CD14-positive monocyte (primary cell): ENCODE measurements at regions not wholly inside any gene's neighbourhood (a gene's known extent, or its start where the extent isn't known, plus 50 kb on each side); places are given as distances from the start of the nearest gene placed in this dataset.

ENCODE experiments used
- DNase-seq, 3 donors: peaks; one replicate each; pipeline ENCODE4 v3.0.0-alpha.2; 2011 to 2022
- H2AFZ ChIP-seq: 2 replicates; pipeline ENCODE4 v1.6.0; 2012; ENCODE audit warnings: mild to moderate bottlenecking, low read depth, low read length, inconsistent platforms; ENCODE audit not compliant: insufficient read depth, poor library complexity, severe bottlenecking
- H3K27ac ChIP-seq, 2 donors: 1 replicate in 1 of 2; 2 replicates in 1 of 2; pipeline ENCODE4 v1.5.1; 2012 to 2013; ENCODE audit warnings: low read length in 2 of 2, control low read depth in 1 of 2, inconsistent platforms in 1 of 2, low read depth in 1 of 2, mild to moderate bottlenecking in 1 of 2
- H3K27me3 ChIP-seq, 2 donors: one replicate each; pipeline versions ENCODE4 v1.6.0 to v1.6.1; 2011 to 2013; ENCODE audit warnings: low read length in 2 of 2; ENCODE audit not compliant: control insufficient read depth in 2 of 2, insufficient read depth in 2 of 2
- H3K36me3 ChIP-seq, 2 donors: replicated peaks in 1 of 2; 1 replicate in 1 of 2; 2 replicates in 1 of 2; pipeline versions ENCODE4 v1.5.1 to v1.6.1; 2012 to 2013; ENCODE audit warnings: low read length in 2 of 2, control low read depth in 1 of 2, inconsistent platforms in 1 of 2, mild to moderate bottlenecking in 1 of 2; ENCODE audit not compliant: insufficient read depth in 2 of 2, control insufficient read depth in 1 of 2
- H3K4me1 ChIP-seq, 2 donors: 1 replicate in 1 of 2; 2 replicates in 1 of 2; pipeline versions ENCODE4 v1.5.1 to v1.6.1; 2012 to 2013; ENCODE audit warnings: low read length in 2 of 2, control low read depth in 1 of 2, inconsistent platforms in 1 of 2, mild to moderate bottlenecking in 1 of 2, moderate library complexity in 1 of 2; ENCODE audit not compliant: insufficient read depth in 2 of 2, control insufficient read depth in 1 of 2
- H3K4me2 ChIP-seq: replicated peaks from 2 replicates; pipeline ENCODE3; 2012; ENCODE audit warnings: low read length, moderate library complexity, mild to moderate bottlenecking; ENCODE audit not compliant: poor library complexity, severe bottlenecking; ENCODE audit errors: extremely low read depth
- H3K4me3 ChIP-seq, 3 experiments: fragments of 200-600 bp in 1 of 3; sonication (generic) in 1 of 3; replicated peaks in 1 of 3; 1 replicate in 2 of 3; 2 replicates in 1 of 3; pipeline ENCODE4 v1.5.1; 2011 to 2013; ENCODE audit warnings: low read length in 3 of 3, mild to moderate bottlenecking in 3 of 3, control low read depth in 2 of 3, low read depth in 2 of 3, inconsistent platforms in 1 of 3, moderate library complexity in 1 of 3
- H3K79me2 ChIP-seq: 2 replicates; pipeline ENCODE4 v1.6.0; 2012; ENCODE audit warnings: mild to moderate bottlenecking, control low read depth, inconsistent platforms, low read length, moderate library complexity; ENCODE audit not compliant: insufficient read depth
- H3K9ac ChIP-seq: 2 replicates; pipeline ENCODE4 v1.6.0; 2017; ENCODE audit warnings: low read length, mild to moderate bottlenecking; ENCODE audit not compliant: insufficient read depth, poor library complexity, severe bottlenecking
- H3K9me3 ChIP-seq, 2 donors: replicated peaks in 1 of 2; 1 replicate in 1 of 2; 2 replicates in 1 of 2; pipeline versions ENCODE4 v1.5.1 to v1.6.1; 2012 to 2013; ENCODE audit warnings: low read length in 2 of 2, control low read depth in 1 of 2; ENCODE audit not compliant: control insufficient read depth in 1 of 2, insufficient read depth in 1 of 2
- H4K20me1 ChIP-seq: 2 replicates; pipeline ENCODE4 v1.6.0; 2012; ENCODE audit warnings: mild to moderate bottlenecking, low read length, control low read depth, moderate library complexity; ENCODE audit not compliant: insufficient read depth
- H3K27ac Mint-ChIP-seq, 7 donors: one replicate each; pipeline ENCODE4 v1.8.0; 2020; ENCODE audit warnings: mild to moderate bottlenecking in 7 of 7, mixed read lengths in 7 of 7, moderate library complexity in 6 of 7, inconsistent platforms in 2 of 7
- H3K27me3 Mint-ChIP-seq, 3 donors: one replicate each; pipeline ENCODE4 v1.8.0; 2021 to 2022; ENCODE audit warnings: low read depth in 3 of 3, mild to moderate bottlenecking in 3 of 3, mixed read lengths in 3 of 3, moderate library complexity in 3 of 3, inconsistent platforms in 1 of 3
- H3K36me3 Mint-ChIP-seq, 2 donors: one replicate each; pipeline ENCODE4 v1.8.0; 2020; ENCODE audit warnings: mixed read lengths in 2 of 2, inconsistent platforms in 1 of 2, mild to moderate bottlenecking in 1 of 2
- H3K4me1 Mint-ChIP-seq: one replicate; pipeline ENCODE4 v1.8.0; 2020; ENCODE audit warnings: mild to moderate bottlenecking, mixed read lengths
- H3K4me3 Mint-ChIP-seq, 2 donors: one replicate each; pipeline ENCODE4 v1.8.0; 2020; ENCODE audit warnings: mild to moderate bottlenecking in 2 of 2, mixed read lengths in 2 of 2, moderate library complexity in 1 of 2
- H3K9me3 Mint-ChIP-seq, 7 donors: one replicate each; pipeline ENCODE4 v1.8.0; 2020 to 2022; ENCODE audit warnings: mixed read lengths in 7 of 7, mild to moderate bottlenecking in 6 of 7, moderate library complexity in 6 of 7, inconsistent platforms in 2 of 7
- CTCF ChIP-seq: fragments of 200-600 bp; IDR thresholded peaks from one replicate; pipeline ENCODE4 v1.8.0; 2022; ENCODE audit warnings: antibody characterized with exemption, mild to moderate bottlenecking
- whole genome bisulfite sequencing: methylation state at CpG from one replicate; pipeline ENCODE4 v1.1.5; 2013; ENCODE audit warnings: missing lambda C conversion rate; ENCODE audit not compliant: insufficient coverage; 5-methylcytosine and 5-hydroxymethylcytosine counted together
- intact Hi-C, 2 donors: fragments of 100-400 bp; cut with micrococcal nuclease; formaldehyde crosslinking; loops; one replicate each; pipeline versions ENCODE4 v1.15.0 to v1.15.1; 2023

DNA sequence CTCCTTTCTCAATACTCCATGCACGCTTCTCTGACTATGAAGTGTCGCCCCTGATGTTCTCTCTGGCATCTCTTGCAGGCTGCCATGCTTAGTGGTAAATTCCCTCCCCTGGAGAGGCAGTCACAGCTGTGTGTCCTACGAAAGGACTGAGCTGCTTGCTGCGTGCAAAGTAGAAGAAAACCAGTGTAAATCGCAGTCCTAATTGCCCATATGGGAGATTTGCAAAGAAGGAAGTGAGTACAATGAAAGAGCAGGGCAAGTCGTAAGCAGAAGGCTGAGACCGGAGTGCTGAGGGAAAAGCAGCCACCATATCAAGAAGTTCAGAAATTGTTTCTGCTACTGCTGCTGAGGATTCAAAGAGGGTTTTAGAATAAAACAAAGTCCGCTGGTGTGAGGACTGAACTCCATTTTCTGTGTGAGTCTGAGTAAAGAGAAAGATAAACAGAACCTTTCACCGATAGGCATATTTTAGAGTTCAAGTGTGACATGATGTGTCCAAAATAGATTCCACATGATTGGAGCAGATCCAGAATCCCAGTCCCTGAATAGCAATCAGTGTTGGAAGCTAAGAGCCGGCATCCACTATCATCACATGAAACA lies 507.8 kb upstream of the MPDZ start:
- H3K27me3 Mint-ChIP-seq, result peaks cover 0 to 1% (median 0%) of the 10 kb centered on the region in 3 donors

DNA sequence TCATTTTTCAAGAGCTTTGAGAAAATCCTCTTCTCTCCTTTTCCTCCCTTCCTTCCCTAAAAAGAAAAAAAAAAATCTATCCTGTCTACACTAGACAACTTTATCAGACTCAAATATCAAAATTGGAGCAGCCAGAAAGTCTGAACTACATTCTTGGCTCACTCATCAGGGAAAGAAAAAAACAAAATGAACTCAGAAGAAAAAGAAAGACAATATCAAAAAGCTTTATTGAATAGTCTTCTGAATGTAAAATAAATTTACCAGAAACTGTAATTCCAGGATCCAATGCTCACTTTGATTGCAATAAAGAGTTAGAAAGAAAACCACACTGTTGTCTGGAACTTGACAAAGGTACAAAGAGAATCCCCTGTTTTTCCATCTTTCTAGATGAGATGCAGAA lies 507.2 kb upstream of the MPDZ start:
- no peak for TF ChIP-seq CTCF
- no peak overlapping the region for H3K9ac ChIP-seq
- no peaks in the 10 kb centered on the region for H3K27me3 ChIP-seq

More for the DNA sequence above, 507.8 kb upstream of the MPDZ start:
- H3K79me2 ChIP-seq, result no peaks in the 10 kb centered on the region
- intact Hi-C loops, result no loop called here
- no peak for DNase-seq
- WGBS, result 54% methylated on average over 8 of the region's 10 CpGs
- TF ChIP-seq CTCF, result no peak
- Mint-ChIP-seq H3K27ac (no peak overlapping the region), H3K4me3 (no peak overlapping the region), H3K4me1 (no peaks in the 10 kb centered on the region), H3K36me3 (no peaks in the 10 kb centered on the region), H3K9me3 (peaks cover 2 to 21% (median 6%) of the 10 kb centered on the region in 7 donors)
- H4K20me1 ChIP-seq, result no peaks in the 10 kb centered on the region
- H3K27ac ChIP-seq, result no peak overlapping the region
- no peaks in the 10 kb centered on the region for H3K36me3 ChIP-seq
- H3K9me3 ChIP-seq, result peaks cover 14 to 35% of the 10 kb centered on the region in 2 donors
- no peaks in the 10 kb centered on the region for H3K4me1 ChIP-seq
- H3K4me2 ChIP-seq, result no peak overlapping the region
- H3K4me3 ChIP-seq, result no peak overlapping the region
- H2AFZ ChIP-seq, result no peak overlapping the region
- no peaks in the 10 kb centered on the region for H3K27me3 ChIP-seq
- H3K9ac ChIP-seq, result no peak overlapping the region

More for the DNA sequence above, 507.2 kb upstream of the MPDZ start:
- Mint-ChIP-seq H3K27ac (no peak overlapping the region), H3K4me3 (no peak overlapping the region), H3K27me3 (no peaks in the 10 kb centered on the region), H3K4me1 (no peaks in the 10 kb centered on the region), H3K36me3 (no peaks in the 10 kb centered on the region), H3K9me3 (peaks cover 0 to 14% (median 4%) of the 10 kb centered on the region in 7 donors)
- no peak for DNase-seq
- H3K4me1 ChIP-seq, result no peaks in the 10 kb centered on the region
- intact Hi-C loops, result no loop called here
- no peaks in the 10 kb centered on the region for H3K79me2 ChIP-seq
- H3K27ac ChIP-seq, result no peak overlapping the region
- H2AFZ ChIP-seq, result no peak overlapping the region
- no peaks in the 10 kb centered on the region for H3K36me3 ChIP-seq
- peaks cover 8 to 29% of the 10 kb centered on the region in 2 donors for H3K9me3 ChIP-seq
- no peak overlapping the region for H3K4me3 ChIP-seq
- H3K4me2 ChIP-seq, result no peak overlapping the region
- no peaks in the 10 kb centered on the region for H4K20me1 ChIP-seq
